ENCODE measurements at regions not wholly inside any gene's neighbourhood (a gene's known extent, or its start where the extent isn't known, plus 50 kb on each side); places are given as distances from the start of the nearest gene placed in this dataset.

DNA sequence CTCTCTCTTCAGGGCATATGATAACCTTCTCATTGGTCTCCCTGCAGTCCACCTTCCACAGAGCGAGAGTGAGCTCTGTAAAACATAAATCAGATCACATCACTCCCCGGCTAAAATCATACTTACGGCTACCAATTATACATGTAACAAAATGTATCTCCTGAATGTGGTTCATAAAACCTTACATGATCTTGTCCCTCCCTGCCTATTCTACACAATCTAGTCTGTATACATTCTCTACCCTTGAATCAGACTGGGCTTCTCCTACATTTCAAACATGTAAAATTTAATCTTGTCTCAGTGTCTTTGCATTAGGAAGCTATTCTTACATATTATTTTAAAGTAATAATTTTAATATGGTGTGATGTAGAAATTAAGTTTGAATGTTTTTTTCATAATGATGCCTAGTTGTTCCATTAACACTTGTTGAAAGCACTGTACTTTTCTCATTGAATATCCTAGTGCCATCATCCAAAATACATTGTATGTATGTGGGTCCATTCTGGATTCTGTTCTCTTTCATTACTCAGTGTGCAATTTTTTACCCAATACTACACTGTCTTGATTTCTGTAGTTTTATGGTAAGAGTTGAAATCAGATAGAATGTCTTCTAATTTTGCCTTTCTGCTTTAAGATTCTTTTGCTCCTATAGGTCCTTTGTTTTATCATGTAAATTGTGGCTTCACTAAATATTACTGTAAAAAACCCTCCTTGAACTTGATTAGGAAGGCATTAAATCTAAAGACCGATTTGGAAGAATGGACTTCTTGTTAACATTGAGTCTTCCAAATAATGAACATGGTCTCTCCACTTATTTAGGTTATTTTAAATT is 403.3 kb upstream of the EPHA7 start:
- DNase-seq, result no peak

DNA sequence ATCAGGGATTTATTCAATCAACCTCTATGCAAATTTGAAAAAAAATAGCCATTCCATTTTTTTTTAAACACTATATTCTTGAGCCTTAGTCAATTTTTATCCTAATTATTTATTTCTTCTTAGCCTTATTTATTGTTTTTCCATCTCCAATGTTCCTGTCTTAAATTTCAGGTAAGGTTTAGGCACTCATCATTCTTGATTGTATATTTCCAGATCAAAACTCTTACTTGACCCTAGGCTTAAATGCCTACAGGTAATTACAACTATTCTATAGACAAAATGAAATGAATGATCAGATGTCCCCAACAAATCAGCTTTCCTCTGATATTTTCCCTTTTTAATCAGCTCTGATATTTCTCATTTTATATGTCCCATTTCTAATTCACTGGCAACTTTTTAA is 402.6 kb upstream of the EPHA7 start:
- DNase-seq, result no peak

DNA sequence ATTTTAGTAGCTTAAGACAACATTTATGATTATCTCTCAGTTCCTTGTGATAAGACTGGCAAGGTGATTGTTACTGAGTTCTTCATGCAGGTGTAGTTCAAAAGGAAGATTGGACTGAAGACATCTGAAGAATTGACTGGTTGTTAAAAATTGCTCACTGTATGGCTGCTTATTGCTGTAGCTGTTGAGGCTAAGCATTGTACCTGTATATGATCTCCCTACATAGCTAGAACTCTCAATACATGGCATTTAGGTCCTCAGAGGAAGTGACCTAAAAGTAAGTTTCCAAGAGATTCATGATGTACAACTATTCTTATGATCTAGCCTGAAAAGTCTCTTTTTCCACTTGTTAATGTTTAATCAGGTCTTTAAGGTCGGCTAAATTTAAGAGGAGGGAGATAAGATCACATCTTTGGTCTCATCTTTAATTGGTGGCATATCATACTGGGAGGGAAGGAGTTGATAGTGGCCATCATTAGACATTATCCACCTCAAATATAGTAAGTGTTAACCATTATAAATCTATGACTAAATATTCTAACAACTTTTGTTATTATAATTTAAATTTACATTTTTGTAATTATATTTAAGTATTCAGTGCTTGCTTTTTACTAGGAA is 401.2 kb upstream of the EPHA7 start:
- no peak for DNase-seq

DNA sequence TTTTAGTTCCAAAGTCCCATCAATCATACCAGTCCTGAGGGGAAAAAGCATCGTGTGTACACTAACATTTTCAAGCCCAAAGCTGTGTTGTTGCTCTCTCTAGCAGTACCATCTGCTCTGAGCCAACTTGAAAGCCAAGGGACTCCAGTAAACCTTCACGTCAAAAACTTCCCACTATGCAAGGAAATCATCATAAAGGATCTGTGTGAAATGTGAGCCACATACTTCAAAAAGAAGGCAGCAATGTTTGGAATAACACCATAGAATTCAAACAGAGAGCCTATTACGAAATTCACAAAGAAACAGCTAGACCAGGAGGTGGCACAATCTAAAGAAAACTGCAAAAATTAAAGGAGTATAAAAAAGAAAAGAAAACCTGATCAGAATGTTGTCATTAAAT is 399.8 kb upstream of the EPHA7 start:
- no peak for DNase-seq

DNA sequence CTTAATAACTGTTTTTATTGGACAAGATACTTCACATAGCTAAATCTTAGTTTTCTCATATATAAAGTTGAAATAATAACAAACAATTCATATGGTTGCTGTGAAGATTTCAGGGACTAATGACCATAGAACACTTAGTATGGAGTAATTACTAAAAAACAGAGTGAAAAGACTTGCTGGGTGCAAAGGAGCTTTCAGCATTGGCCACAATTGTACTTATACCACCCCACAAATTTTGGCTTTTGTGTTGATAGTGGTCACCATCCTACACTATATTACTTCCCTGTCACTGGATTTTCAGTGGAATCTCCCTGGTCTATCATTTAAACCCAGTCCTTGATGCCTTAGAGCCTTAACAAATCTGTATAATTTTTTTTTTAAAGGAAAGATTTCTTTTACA is 398.6 kb upstream of the EPHA7 start:
- DNase-seq, result no peak

DNA sequence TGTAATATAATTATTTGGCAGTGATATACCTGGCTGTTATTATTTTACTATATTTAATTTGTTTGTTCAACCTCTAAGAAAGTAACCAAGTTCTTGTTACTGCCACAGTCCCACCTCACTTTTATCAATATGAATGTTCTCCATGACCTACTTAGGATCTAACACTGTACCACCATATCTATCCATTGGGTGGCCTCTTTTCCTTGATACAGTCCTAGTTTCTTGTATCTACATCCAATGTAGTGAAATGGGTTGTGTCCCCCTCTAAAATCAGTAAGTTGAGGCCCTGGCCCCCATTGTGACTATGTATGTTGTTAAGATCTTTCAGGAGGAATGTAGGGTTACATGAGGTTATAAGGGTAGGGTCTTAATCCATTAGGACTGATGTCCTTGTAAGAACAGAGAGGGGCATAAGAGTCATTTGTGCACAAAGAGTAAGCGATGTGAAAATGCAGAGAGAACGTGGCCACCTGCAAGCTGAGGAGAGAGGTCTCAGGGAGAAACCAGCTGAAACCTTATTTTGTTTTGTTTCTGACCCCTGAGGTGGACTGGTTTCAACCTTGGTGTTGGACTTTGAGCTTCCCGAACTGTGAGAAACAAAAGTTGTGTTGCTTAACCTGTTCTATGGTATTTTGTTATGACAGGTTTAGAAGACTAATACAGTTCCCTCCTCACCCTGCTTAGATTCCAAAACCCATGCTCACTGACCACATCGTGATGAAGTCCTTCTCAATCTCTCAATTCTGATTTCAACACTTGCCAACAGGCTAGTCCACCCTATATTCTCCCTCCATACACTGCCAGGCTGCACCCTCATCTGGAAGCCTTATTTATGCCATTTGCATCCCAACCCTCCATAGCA is 387.3 kb upstream of the EPHA7 start:
- DNase-seq, result no peak

DNA sequence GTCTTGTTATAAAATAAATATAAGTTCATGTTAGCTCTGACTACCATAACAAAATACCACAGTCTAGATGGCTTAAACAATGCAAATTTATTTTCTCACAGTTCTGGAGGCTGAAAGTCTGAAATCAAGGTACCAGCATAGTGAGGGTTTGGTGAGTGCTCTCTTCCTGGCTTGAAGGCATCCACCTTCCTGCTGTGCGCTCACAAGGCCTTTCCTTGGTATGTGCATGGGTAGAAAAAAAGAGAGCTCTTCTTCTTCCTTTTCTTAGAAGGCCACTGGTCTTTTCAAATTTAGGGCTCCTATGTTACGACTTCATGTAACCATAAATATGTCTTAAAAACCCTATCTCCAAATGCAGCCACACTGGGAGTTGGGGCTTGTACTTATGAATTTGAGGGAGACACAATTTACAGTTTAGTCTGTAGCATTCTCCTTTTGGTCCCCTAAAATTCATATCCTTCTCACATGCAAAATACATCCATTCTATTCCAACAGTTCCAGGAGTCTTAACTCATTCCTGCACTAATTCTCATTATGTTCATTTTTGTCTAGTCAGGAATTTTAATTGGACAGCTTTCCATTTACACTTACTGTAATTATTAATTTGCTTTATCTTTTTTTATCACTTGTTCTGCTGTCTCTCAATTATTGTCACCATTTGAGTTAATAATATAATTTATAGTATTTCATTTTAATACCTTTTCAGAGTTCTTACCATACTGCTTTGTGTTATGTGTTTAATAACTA is 381.9 kb upstream of the EPHA7 start:
- no peak for DNase-seq

DNA sequence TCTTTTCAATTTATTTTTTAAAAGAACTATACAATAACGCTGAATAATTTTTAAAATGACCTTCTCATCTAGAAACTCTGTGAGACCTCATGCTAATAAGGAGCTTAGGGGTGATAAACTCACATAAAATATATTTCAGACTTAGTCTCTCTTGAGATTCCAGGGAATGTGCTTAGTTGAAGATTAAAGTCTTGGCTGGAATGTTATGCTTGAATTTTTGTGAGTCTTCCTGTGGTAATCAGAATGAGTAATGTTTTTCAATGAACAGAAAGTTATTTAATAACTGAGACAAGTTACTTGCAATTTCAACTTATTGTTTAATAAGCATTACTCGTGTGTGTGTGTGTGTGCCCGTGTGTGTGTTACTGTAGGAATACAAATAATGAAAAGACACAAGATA is 379.9 kb upstream of the EPHA7 start:
- DNase-seq, result no peak

DNA sequence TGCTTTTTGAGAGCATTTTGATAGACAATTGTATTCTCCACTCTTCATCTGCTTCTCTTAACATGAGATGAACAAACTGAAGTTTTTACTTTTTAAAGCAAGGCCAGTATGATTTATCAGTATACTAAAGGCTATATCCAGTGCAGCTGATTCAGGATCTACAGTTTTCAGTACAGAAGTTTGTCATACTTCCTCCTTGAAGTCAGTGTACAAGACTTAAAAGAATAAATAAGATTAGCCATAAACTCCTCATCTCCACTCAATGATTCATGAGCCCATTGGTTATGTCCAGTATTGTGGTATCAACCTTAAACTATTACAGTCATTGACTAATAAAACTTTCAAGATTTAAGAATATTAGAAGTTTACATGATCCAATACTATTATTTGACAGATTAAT is 374.8 kb upstream of the EPHA7 start:
- no peak for DNase-seq

DNA sequence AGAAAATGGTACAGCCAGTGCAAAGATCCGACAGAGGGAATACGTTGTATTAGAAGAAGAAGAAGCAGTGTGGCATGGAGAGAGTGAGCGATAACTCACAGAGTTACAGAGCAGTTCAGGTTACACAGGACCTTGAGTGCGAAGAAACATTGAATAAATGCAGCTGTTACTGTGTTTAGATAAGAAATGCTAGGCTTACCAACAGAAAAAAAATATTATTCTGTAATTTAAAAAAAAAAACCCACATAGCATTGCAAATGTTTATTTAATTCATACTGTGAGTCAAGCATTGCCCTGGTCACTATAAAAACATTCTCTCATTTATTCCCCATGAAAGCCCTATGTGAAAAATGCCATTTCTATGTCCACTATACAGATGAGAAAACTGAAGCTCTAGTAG is 373.4 kb upstream of the EPHA7 start:
- DNase-seq, result no peak

DNA sequence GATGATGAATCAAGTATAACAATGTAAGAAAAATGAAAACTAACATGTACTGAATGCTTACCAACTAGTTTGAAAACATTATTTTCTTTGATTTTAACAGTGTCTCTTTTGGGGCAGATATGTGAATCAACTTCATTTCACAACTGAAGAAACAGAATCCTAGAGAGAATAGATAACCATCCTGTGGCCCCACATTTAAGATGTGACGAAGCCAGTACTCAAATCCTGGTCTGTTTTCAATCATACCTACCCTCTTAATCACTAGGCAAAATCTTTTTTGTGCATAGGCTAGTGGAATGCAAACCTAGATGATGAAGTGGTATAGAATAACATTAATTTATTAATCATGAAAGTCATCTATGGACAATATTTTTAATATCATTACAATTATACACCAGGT is 371.6 kb upstream of the EPHA7 start:
- DNase-seq, result no peak

DNA sequence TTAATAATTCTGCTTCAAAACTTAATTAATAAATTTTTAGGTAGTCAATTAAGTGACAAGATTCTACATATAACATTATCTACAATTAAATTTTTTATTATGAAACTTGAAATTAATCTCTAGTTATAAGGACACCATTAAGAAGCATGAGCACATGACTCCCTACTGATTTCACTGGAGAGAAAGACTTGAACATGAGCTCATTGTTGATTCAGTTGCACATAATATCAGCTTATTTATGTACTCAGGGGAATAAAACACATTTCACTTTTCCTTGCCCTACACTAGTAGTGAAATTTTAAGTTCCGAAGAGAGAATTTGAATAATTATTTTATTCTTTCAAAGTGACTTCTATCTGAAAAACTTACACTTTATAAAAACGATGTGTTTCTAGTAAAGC is 370.2 kb upstream of the EPHA7 start:
- no peak for DNase-seq

DNA sequence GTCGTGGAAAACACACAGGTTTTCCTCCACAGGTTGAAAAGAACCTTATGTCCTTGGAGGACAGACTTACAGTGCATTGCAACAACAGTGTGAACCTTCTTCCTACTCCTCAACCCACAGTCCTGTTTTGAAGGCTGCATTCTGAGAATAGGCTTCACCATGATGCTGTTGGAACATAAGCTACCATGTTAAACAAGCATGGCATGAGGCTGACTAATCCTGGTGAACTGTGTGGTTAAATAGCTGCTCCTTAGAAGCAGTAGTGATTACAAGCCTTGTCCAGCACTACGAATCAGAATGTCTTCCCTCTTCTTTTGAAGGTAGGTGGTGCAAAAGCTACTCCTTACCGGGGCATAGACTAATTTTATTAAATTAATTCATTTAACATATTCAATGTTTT is 368.5 kb upstream of the EPHA7 start:
- DNase-seq, result no peak

DNA sequence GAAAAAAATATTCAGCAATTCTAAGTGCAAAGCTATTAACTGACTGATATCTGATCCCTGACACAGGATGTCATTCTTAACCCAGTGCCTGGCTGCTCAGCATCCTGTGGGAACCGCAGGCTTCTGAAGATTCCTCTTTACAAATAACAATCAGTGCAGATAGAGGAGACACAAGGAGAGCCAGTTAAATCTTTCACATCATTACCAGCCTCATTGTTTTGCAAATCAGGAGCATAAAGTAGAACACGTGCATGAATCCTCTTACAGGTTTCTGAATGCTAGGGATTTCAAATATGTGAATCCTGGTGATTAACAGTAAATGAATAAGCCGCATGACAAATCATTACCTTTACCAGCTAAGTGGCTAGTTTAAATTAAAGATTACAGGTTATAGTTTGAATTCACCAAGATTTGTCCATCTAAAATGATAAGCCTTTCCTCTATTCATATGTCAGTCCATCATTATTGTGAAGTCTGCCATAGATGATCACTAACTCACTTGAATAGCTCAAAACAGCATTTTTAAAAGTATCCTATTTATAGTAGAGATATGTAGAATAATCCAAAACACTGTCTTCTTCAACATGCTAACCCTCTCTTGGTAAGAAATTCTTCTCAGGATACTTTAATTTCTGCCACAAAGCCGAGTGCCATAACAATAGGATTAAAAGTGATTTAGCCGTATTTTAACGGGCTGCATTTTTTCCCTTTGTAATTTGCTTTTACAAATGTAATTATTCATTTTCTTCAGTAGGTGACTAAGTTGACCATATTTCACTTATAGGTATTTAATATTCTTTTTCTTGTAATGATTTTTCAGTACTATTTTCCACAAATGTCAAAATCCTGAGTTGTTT is 367.3 kb upstream of the EPHA7 start:
- no peak for DNase-seq

DNA sequence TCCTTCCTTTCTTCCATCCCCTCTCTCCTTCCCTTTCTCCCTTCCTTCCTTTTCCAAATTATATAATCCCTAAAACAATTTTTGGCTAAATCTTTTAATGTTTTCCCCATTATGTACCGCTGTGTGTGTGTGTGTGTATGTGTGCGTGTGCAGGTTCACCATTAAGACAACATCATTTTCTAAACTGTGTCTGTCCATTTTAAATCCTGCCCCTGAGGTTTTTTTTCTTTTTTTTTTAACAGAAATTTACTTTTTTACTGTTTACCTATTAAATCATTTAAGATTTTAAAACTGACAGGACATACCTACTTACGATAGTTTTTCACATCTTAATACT is 366.3 kb upstream of the EPHA7 start:
- DNase-seq, result no peak

DNA sequence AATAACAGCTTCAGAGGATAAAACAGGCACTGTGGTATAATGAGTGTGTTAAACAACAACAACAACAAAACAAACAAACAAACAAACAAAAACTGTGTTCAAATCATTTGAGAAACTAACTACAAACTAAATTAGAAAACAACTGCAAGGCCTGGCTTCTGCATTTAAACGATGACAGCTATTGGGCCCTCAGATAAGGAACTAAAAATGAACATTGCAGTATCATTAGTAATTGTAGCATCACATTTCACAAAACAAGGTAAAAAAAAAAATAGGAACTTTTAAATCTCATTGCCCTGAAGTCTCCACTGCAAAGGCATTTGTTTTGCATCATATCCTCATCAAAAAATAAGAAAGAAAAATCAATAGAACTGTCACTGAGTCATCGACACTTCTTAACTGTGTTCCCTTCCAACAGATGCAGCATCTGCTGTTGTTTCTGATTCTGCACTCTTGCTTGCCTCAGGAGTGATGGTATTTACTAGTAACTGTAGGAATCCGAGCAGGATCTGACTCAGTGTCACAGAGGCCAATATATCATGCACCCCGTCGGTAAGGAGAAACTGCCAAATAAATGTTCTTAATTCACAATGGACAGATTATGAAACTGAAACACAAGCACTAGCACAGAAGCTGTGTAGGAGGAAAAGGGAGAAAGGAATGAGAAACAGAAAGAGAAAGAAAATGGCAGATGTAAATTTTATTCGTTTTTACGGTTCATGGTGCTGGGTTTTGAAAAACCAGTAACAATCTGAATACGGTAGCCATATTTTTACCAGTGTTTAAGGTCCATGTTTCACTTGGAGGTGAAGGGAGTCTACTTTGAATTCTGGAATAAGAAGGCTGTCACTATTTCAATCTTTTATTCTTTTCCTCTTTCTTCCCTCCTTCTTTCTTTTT is 365.7 kb upstream of the EPHA7 start:
- DNase-seq, result no peak

DNA sequence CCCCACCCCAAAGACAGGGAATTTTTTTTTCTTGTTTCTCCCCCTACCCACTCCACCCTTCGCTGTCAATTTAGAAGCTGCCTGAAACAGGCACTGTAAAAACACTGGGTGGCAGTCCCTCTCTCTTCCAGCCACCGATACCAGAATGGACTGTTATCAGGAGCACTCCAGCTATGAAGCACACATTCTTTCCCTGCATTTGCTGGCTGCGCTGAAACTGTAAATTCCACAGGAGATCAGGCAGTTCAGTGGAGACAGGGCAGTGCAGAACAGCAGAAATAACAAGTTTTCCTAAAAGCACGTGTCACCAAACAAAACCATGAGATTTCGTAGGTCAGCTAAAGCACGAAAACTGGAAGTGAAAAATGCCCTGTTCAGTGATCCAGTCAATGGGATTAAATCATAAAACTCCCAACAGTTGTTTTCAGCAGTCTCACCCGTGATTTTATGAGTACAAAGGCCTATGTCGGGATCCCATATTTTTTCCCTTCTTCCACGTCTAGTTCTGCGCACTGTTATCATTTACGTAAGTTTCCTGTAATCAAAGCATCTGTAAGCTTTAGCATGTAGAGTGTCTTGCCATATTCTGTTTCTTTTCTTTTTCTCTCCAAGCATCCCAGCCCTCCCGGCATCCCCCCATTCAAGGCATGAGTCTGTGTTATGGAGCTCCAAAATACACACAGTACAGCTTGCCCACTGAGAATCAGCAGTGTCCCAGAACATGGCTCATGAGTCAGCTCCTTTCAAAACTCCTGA is 359.9 kb upstream of the EPHA7 start:
- no peak for DNase-seq

DNA sequence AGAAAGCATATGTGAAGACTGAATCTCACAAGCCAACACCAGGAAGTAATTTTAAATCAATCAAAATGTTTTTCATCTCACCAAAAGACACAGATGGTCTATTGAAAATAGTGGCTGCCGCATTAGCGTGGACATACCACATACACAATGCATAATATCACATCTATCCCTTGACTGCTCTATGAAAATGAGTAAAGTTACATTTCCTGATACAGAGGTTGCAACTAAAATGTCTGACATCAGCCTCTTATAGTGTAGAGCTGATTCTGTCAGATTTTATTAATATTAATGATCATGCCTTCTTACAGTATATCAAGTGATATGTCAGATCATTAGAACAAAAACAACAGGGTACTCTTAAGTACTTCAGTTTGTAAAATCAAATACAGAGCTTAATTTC is 339.8 kb upstream of the EPHA7 start:
- DNase-seq, result no peak

DNA sequence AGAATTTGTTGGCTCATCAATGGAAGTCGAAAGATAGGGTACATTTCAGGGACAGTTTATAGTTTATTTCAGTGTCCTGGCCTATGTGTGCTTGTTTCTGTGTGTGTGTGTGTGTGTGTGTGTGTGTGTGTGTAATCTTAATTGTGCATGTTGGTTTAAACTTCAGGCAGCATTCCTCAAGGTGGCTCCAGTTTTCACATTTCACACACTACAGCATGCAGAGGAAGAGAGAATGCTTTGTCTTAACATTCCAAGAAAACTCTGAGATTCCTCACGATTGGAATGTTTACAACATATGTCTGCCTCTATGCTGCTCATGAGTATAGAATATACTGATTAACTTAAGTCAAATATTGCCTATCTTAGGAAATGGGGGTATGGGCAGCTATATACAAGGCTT is 332.6 kb upstream of the EPHA7 start:
- no peak for DNase-seq

DNA sequence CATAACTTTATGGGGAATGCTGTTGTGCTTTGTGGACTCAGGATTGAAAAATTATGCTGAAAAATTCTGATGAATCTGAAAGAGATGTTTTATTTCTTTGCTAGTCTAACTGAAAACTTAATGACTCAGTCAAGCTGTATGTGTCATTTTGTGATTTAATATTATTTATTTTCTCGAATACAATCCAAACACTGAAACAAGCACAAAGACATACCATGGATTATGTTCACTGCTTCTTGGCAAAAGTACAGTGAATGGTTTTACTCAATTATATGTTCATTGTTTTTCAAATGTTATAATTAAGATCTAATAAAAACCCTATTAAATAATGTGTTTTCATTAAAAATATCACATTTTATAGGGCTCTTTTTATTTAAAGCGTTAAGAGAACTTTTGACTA is 330.6 kb upstream of the EPHA7 start:
- no peak for DNase-seq
